ENCODE measurements at regions not wholly inside any gene's neighbourhood (a gene's known extent, or its start where the extent isn't known, plus 50 kb on each side); places are given as distances from the start of the nearest gene placed in this dataset.
"Not testable (repeated sequence)": the region's sequence is repeated elsewhere in the genome, so short reads cannot be mapped to it uniquely, and the experiment has no call there.

GRCh38 chr1:182331387-182331786 lies 60.2 kb downstream of the GLUL start:
- H3K4me3 ChIP-seq = no peak overlapping the region
- intact Hi-C loops (cut with DNase I, micrococcal nuclease) = no loop called here
- H3K9me3 ChIP-seq = no peaks in the 10 kb centered on the region
- no peak for DNase-seq
- H3K4me1 ChIP-seq (ENCODE audit: low read depth) = no peaks in the 10 kb centered on the region
- TF ChIP-seq CTCF (IDR thresholded peaks at IDR 0.05) = no peak
- no peak for ATAC-seq
- H3K36me3 ChIP-seq (ENCODE audit: low read depth) = no peaks in the 10 kb centered on the region

- Histone ChIP-seq H3K4me3 (no peak overlapping the region), H3K4me1 (ENCODE audit: low read depth) (no peaks in the 10 kb centered on the region), H3K9me3 (no peaks in the 10 kb centered on the region), H3K36me3 (ENCODE audit: low read depth) (no peaks in the 10 kb centered on the region)
- ATAC-seq (peak; percentile 39), DNase-seq (no peak)
- intact Hi-C loops (cut with DNase I, micrococcal nuclease) = no loop called here
- no peak for TF ChIP-seq CTCF (IDR thresholded peaks at IDR 0.05)
These were observed 61.3 kb downstream of the GLUL start for GRCh38 chr1:182330303-182330702.

DNA sequence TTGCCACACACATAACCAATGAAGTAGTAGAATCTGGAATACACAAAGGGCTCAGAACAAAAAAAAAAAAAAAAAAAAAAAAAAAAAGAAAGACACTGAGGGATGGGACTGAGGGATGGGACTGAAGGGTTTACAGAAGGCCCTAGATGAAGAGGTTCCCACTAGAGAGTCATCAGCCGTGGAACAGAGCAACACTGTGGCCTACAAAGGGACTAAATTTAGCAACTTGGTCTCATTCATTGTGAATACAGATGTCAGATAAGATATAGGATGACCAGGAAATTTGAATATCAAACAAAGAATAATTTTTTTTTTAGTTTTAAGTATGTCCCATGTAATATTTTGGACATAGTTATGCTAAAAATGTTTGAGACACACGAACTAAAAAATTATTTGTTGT lies 62.1 kb downstream of the GLUL start:
- ATAC-seq (no peak), DNase-seq (no peak)
- intact Hi-C loops (cut with DNase I, micrococcal nuclease) = no loop called here
- Histone ChIP-seq H3K4me3 (no peak overlapping the region), H3K9me3 (no peaks in the 10 kb centered on the region), H3K4me1 (ENCODE audit: low read depth) (no peaks in the 10 kb centered on the region), H3K36me3 (ENCODE audit: low read depth) (no peaks in the 10 kb centered on the region)
- no peak for TF ChIP-seq CTCF (IDR thresholded peaks at IDR 0.05)

DNA sequence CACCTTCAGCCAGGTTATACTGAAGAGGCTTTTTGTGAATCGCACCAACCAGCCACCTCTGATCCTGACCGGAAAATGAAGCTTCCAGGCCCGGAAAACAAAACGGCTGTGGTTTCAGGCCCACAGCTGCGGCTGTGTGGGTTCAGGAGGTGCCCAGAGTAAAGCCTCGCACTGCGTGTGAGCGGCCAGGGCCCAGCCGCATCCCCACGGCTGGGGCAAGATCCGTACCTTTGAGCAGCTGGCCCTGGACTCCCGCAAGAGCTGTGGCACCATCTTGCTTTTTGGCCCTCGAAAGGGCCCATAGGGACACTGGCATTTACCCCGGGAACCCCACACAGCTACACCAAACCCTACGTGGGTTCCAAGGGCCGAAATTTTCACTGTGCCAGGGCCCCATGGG lies 63.0 kb downstream of the GLUL start:
- intact Hi-C loops (cut with DNase I, micrococcal nuclease) = no loop called here
- H3K4me1 ChIP-seq (ENCODE audit: low read depth) = no peaks in the 10 kb centered on the region
- no peak for TF ChIP-seq CTCF (IDR thresholded peaks at IDR 0.05)
- ATAC-seq (no peak), DNase-seq (no peak)
- no peaks in the 10 kb centered on the region for H3K9me3 ChIP-seq
- no peak overlapping the region for H3K4me3 ChIP-seq
- no peaks in the 10 kb centered on the region for H3K36me3 ChIP-seq (ENCODE audit: low read depth)

- ATAC-seq (no peak), DNase-seq (no peak)
- Histone ChIP-seq H3K9me3 (no peaks in the 10 kb centered on the region), H3K4me1 (ENCODE audit: low read depth) (no peaks in the 10 kb centered on the region), H3K36me3 (ENCODE audit: low read depth) (no peaks in the 10 kb centered on the region), H3K4me3 (no peak overlapping the region)
- TF ChIP-seq CTCF (IDR thresholded peaks at IDR 0.05) = no peak
- intact Hi-C loops (cut with DNase I, micrococcal nuclease) = no loop called here
These were observed 66.3 kb downstream of the GLUL start for GRCh38 chr1:182325339-182325738.

- H3K4me1 ChIP-seq (ENCODE audit: low read depth); intact Hi-C loops (cut with DNase I, micrococcal nuclease); H3K4me3 ChIP-seq; DNase-seq; H3K36me3 ChIP-seq (ENCODE audit: low read depth); ATAC-seq; H3K9me3 ChIP-seq: not testable (repeated sequence)
These were observed 70.1 kb downstream of the GLUL start for GRCh38 chr1:182321532-182321931.
